HEK293 (cell line): ENCODE measurements at regions not wholly inside any gene's neighbourhood (a gene's known extent, or its start where the extent isn't known, plus 50 kb on each side); places are given as distances from the start of the nearest gene placed in this dataset.

Source experiments
- CTCF ChIA-PET: fragments of 350-600 bp; formaldehyde crosslinking; extraction: SDS; loops from one replicate; lab custom pipeline; 2021; ENCODE audit warnings: antibody characterized with exemption; lab: Yijun Ruan, JAX
- POLR2A ChIA-PET: fragments of 300-600 bp; formaldehyde crosslinking; extraction: SDS; loops from one replicate; lab custom pipeline; 2020; ENCODE audit warnings: antibody characterized with exemption, inconsistent platforms; lab: Yijun Ruan, JAX
- H3K27ac ChIP-seq: fragments of 200-500 bp; sonication (Bioruptor generic); 2 replicates; pipeline ENCODE4 v1.5.1; 2014; ENCODE audit warnings: low read depth, low read length, control low read depth, inconsistent platforms; ENCODE audit errors: extremely low read depth
- H3K36me3 ChIP-seq, 2 experiments: fragments of 200-500 bp in 1 of 2; sonication (Bioruptor generic) in 1 of 2; 1 replicate in 1 of 2; 2 replicates in 1 of 2; pipeline ENCODE4 v1.5.1; 2014 to 2017; ENCODE audit warnings: inconsistent platforms in 2 of 2, low read length in 2 of 2; ENCODE audit not compliant: control insufficient read depth in 2 of 2, insufficient read depth in 1 of 2
- H3K4me1 ChIP-seq: fragments of 200-500 bp; sonication (Bioruptor generic); 2 replicates; pipeline ENCODE4 v1.5.1; 2014; ENCODE audit warnings: mild to moderate bottlenecking, low read length, inconsistent platforms; ENCODE audit not compliant: control insufficient read depth, insufficient read depth
- H3K4me3 ChIP-seq: 2 replicates; pipeline ENCODE4 v1.5.1; 2011; ENCODE audit warnings: low read depth, mild to moderate bottlenecking, control low read depth, low read length, moderate library complexity
- H3K9me3 ChIP-seq: fragments of 200-500 bp; sonication (Bioruptor generic); 2 replicates; pipeline ENCODE4 v1.5.1; 2014; ENCODE audit warnings: low read depth, low read length, inconsistent platforms; ENCODE audit not compliant: control insufficient read depth, insufficient read depth
- EGR2 ChIP-seq: fragments of 450-650 bp; formaldehyde crosslinking; IDR thresholded peaks from 2 replicates; pipeline ENCODE4 v1.5.1; 2016; ENCODE audit warnings: low read depth, missing biosample characterization, missing genetic modification characterization
- HOXD13 ChIP-seq: sonication (generic); formaldehyde crosslinking; IDR thresholded peaks from 2 replicates; pipeline ENCODE4 v1.8.0; 2022; ENCODE audit warnings: missing genetic modification reagents, borderline replicate concordance
- PRDM6 ChIP-seq: fragments of 450-650 bp; formaldehyde crosslinking; IDR thresholded peaks from 2 replicates; pipeline ENCODE4 v1.5.1; 2017; ENCODE audit warnings: missing biosample characterization, missing genetic modification characterization
- RBAK ChIP-seq: fragments of 450-650 bp; formaldehyde crosslinking; IDR thresholded peaks from 2 replicates; pipeline ENCODE4 v1.5.1; 2016; ENCODE audit warnings: missing biosample characterization, missing genetic modification characterization
- SALL2 ChIP-seq: fragments of 450-650 bp; formaldehyde crosslinking; IDR thresholded peaks from 2 replicates; pipeline ENCODE4 v1.5.0; 2017; ENCODE audit warnings: missing biosample characterization, mild to moderate bottlenecking, missing genetic modification characterization, borderline replicate concordance
- SP2 ChIP-seq: fragments of 450-650 bp; formaldehyde crosslinking; IDR thresholded peaks from 2 replicates; pipeline ENCODE4 v1.5.1; 2016; ENCODE audit warnings: missing biosample characterization, missing genetic modification characterization
- TCF7L2 ChIP-seq: IDR thresholded peaks from 2 replicates; pipeline ENCODE4 v1.6.1; 2011; ENCODE audit warnings: low read depth, mild to moderate bottlenecking, inconsistent platforms, low read length, moderate library complexity, borderline replicate concordance
- ZBTB20 ChIP-seq: fragments of 450-650 bp; formaldehyde crosslinking; IDR thresholded peaks from 2 replicates; pipeline ENCODE4 v1.5.1; 2016; ENCODE audit warnings: missing biosample characterization, missing genetic modification characterization
- ZFP69B ChIP-seq: fragments of 450-650 bp; formaldehyde crosslinking; IDR thresholded peaks from 2 replicates; pipeline ENCODE4 v1.5.1; 2016; ENCODE audit warnings: missing biosample characterization, missing genetic modification characterization
- ZNF157 ChIP-seq: fragments of 450-650 bp; formaldehyde crosslinking; IDR thresholded peaks from 2 replicates; pipeline ENCODE4 v1.5.1; 2016; ENCODE audit warnings: missing biosample characterization, missing genetic modification characterization
- ZNF184 ChIP-seq: fragments of 450-650 bp; IDR thresholded peaks from 2 replicates; pipeline ENCODE4 v1.5.1; 2018; ENCODE audit warnings: missing biosample characterization, mild to moderate bottlenecking, missing genetic modification characterization
- ZNF24 ChIP-seq: fragments of 450-650 bp; formaldehyde crosslinking; IDR thresholded peaks from 2 replicates; pipeline ENCODE4 v1.5.1; 2016; ENCODE audit warnings: missing biosample characterization, missing genetic modification characterization
- ZNF266 ChIP-seq: fragments of 450-650 bp; formaldehyde crosslinking; IDR thresholded peaks from 2 replicates; pipeline ENCODE4 v1.5.1; 2016; ENCODE audit warnings: missing biosample characterization, missing genetic modification characterization, low read depth
- ZNF274 ChIP-seq, 2 experiments: fragments of 200-500 bp in 1 of 2; fragments of 450-650 bp in 1 of 2; sonication (Bioruptor generic) in 1 of 2; formaldehyde crosslinking in 1 of 2; IDR thresholded peaks; 2 replicates each; pipeline versions ENCODE4 v1.5.1 to v1.6.1; 2014 to 2016; ENCODE audit warnings: borderline replicate concordance in 1 of 2, inconsistent platforms in 1 of 2, low read length in 1 of 2, missing biosample characterization in 1 of 2, missing genetic modification characterization in 1 of 2
- ZNF292 ChIP-seq: fragments of 450-650 bp; formaldehyde crosslinking; IDR thresholded peaks from 2 replicates; pipeline ENCODE4 v1.5.1; 2016; ENCODE audit warnings: low read depth, missing biosample characterization, missing genetic modification characterization, borderline replicate concordance
- ZNF354C ChIP-seq: fragments of 450-650 bp; formaldehyde crosslinking; IDR thresholded peaks from 2 replicates; pipeline ENCODE4 v1.5.1; 2016; ENCODE audit warnings: missing biosample characterization, missing genetic modification characterization, low read depth, borderline replicate concordance
- ZNF561 ChIP-seq: fragments of 450-650 bp; IDR thresholded peaks from 2 replicates; pipeline ENCODE4 v1.5.1; 2018; ENCODE audit warnings: missing biosample characterization, missing genetic modification characterization, borderline replicate concordance
- ZNF645 ChIP-seq: fragments of 450-650 bp; formaldehyde crosslinking; IDR thresholded peaks from 2 replicates; pipeline ENCODE4; 2016; ENCODE audit warnings: missing biosample characterization, missing genetic modification characterization
- ZSCAN5A ChIP-seq: fragments of 450-650 bp; formaldehyde crosslinking; IDR thresholded peaks from 2 replicates; pipeline ENCODE4 v1.5.1; 2016; ENCODE audit warnings: missing biosample characterization, missing genetic modification characterization
- TF ChIP-seq, protein P1 (sequence below): fragments of 450-650 bp; formaldehyde crosslinking; IDR thresholded peaks from 2 replicates; pipeline ENCODE4 v1.5.1; 2016; ENCODE audit warnings: missing biosample characterization, missing genetic modification characterization
- TF ChIP-seq, protein P2 (sequence below): sonication (generic); formaldehyde crosslinking; IDR thresholded peaks from 2 replicates; pipeline ENCODE4 v1.8.1; 2022; ENCODE audit warnings: mild to moderate bottlenecking, moderate library complexity, missing genetic modification reagents
- TF ChIP-seq, protein P3 (sequence below): fragments of 450-650 bp; formaldehyde crosslinking; IDR thresholded peaks from 2 replicates; pipeline ENCODE4 v1.5.1; 2016; ENCODE audit warnings: missing biosample characterization, missing genetic modification characterization, borderline replicate concordance
- TF ChIP-seq, protein P4 (sequence below): fragments of 450-650 bp; formaldehyde crosslinking; IDR thresholded peaks from 2 replicates; pipeline ENCODE4 v1.5.1; 2016; ENCODE audit warnings: missing biosample characterization, missing genetic modification characterization

GRCh38 chr10:105745596-105746148, 1104.6 kb downstream of the SORCS3 start:
- TF ChIP-seq SP2 (tag by site-specific recombination) (no peak), EGR2 (tag by site-specific recombination) (no peak), ZNF24 (tag by site-specific recombination) (no peak), ZSCAN5A (no peak), ZNF645 (tag by site-specific recombination) (no peak), ZNF292 (no peak), TCF7L2 (no peak), ZFP69B (no peak), ZNF561 (no peak), ZNF354C (tag by site-specific recombination) (no peak)
- TF ChIP-seq, protein P1, sequence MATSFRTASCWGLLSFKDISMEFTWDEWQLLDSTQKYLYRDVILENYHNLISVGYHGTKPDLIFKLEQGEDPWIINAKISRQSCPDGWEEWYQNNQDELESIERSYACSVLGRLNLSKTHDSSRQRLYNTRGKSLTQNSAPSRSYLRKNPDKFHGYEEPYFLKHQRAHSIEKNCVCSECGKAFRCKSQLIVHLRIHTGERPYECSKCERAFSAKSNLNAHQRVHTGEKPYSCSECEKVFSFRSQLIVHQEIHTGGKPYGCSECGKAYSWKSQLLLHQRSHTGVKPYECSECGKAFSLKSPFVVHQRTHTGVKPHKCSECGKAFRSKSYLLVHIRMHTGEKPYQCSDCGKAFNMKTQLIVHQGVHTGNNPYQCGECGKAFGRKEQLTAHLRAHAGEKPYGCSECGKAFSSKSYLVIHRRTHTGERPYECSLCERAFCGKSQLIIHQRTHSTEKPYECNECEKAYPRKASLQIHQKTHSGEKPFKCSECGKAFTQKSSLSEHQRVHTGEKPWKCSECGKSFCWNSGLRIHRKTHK = no peak
- TF ChIP-seq, protein P2, sequence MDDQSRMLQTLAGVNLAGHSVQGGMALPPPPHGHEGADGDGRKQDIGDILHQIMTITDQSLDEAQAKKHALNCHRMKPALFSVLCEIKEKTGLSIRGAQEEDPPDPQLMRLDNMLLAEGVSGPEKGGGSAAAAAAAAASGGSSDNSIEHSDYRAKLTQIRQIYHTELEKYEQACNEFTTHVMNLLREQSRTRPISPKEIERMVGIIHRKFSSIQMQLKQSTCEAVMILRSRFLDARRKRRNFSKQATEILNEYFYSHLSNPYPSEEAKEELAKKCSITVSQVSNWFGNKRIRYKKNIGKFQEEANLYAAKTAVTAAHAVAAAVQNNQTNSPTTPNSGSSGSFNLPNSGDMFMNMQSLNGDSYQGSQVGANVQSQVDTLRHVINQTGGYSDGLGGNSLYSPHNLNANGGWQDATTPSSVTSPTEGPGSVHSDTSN (CRISPR knock-in tag) = no peak
- TF ChIP-seq, protein P3, sequence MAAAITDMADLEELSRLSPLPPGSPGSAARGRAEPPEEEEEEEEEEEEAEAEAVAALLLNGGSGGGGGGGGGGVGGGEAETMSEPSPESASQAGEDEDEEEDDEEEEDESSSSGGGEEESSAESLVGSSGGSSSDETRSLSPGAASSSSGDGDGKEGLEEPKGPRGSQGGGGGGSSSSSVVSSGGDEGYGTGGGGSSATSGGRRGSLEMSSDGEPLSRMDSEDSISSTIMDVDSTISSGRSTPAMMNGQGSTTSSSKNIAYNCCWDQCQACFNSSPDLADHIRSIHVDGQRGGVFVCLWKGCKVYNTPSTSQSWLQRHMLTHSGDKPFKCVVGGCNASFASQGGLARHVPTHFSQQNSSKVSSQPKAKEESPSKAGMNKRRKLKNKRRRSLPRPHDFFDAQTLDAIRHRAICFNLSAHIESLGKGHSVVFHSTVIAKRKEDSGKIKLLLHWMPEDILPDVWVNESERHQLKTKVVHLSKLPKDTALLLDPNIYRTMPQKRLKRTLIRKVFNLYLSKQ (tag by site-specific recombination) = no peak
- TF ChIP-seq, protein P4, sequence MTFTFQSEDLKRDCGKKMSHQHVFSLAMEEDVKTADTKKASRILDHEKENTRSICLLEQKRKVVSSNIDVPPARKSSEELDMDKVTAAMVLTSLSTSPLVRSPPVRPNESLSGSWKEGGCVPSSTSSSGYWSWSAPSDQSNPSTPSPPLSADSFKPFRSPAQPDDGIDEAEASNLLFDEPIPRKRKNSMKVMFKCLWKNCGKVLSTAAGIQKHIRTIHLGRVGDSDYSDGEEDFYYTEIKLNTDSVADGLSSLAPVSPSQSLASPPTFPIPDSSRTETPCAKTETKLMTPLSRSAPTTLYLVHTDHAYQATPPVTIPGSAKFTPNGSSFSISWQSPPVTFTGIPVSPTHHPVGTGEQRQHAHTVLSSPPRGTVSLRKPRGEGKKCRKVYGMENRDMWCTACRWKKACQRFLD (tag by site-specific recombination) = no peak
- Histone ChIP-seq H3K4me1 (no peaks in the 10 kb centered on the region), H3K9me3 (no peaks in the 10 kb centered on the region), H3K36me3 (no peaks in the 10 kb centered on the region), H3K27ac (no peak overlapping the region), H3K4me3 (no peak overlapping the region)
- ChIA-PET CTCF (no interaction called here), POLR2A (no interaction called here)

DNA sequence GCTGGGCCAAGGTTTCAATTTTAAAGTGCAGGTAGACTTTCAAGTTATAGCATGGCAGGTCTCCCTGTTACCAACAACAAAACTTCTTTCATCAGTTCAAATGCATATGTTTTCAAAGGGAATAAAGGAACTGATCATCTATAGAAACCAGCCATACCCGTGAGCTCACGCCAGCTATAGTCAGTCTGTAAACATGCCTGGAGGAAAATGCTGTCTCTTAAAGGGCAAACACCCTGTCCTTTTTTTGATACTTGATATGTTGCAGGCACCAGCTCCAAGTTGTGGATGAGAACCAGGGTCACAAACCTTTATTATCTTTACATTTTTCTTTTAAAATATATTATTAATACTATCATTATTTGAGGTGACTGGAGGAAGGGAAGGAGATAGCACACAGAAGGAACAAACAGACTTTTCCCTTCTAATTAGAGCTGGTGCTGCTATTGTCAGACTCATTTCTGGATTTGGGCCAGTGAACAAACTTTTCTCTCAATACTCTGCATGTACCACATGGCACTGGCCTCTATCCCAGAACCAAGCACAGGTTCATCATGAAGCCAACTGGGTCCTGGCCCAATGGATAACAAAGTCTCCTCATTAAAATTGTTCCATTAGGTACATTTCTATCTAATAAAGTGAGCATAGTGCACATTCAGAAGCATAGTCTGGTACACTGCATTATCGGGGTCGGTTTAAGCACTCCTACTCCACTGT, 1102.4 kb downstream of the SORCS3 start:
- ChIA-PET POLR2A (no interaction called here), CTCF (no interaction called here)
- Histone ChIP-seq H3K9me3 (no peaks in the 10 kb centered on the region), H3K4me1 (no peaks in the 10 kb centered on the region), H3K27ac (no peak overlapping the region), H3K4me3 (no peak overlapping the region), H3K36me3 (no peaks in the 10 kb centered on the region)
- TF ChIP-seq ZBTB20 (tag by site-specific recombination) (no peak), PRDM6 (tag by site-specific recombination) (no peak), ZNF157 (tag by site-specific recombination) (no peak), HOXD13 (no peak), RBAK (tag by site-specific recombination) (no peak), ZNF266 (tag by site-specific recombination) (no peak), ZNF274 (IDR thresholded peaks at IDR 0.05; ENCODE audit: low read length) (no peak), ZNF274 (tag by site-specific recombination; IDR thresholded peaks at IDR 0.05; ENCODE audit: borderline replicate concordance) (no peak), ZNF184 (no peak), SALL2 (no peak)
- TF ChIP-seq, protein P2 (CRISPR knock-in tag) = no peak
